ENCODE measurements at regions not wholly inside any gene's neighbourhood (a gene's known extent, or its start where the extent isn't known, plus 50 kb on each side); places are given as distances from the start of the nearest gene placed in this dataset.

GRCh38 chr6:166729658-166730057, 102.6 kb upstream of the RPS6KA2 start:
- no peak for DNase-seq

GRCh38 chr6:166728884-166729530, 102.0 kb upstream of the RPS6KA2 start:
- no peak overlapping the region for H3K4me3 ChIP-seq
- no peaks in the 10 kb centered on the region for H3K36me3 ChIP-seq
- no peaks in the 10 kb centered on the region for H3K4me1 ChIP-seq
- DNase-seq (no peak), ATAC-seq (peak; percentile 52)
- H3K27ac ChIP-seq, result no peak overlapping the region
- no peaks in the 10 kb centered on the region for H3K9me3 ChIP-seq
- no peaks in the 10 kb centered on the region for H3K27me3 ChIP-seq
- intact Hi-C loops (cut with DNase I), result no loop called here
- no peak for TF ChIP-seq CTCF (IDR thresholded peaks at IDR 0.05)

More at GRCh38 chr6:166729658-166730057, 102.6 kb upstream of the RPS6KA2 start:
- intact Hi-C loops (cut with DNase I), result no loop called here
- H3K4me3 ChIP-seq, result no peak overlapping the region
- no peaks in the 10 kb centered on the region for H3K27me3 ChIP-seq
- ATAC-seq, result peak; percentile 30
- no peak overlapping the region for H3K27ac ChIP-seq
- H3K36me3 ChIP-seq, result no peaks in the 10 kb centered on the region
- TF ChIP-seq CTCF (IDR thresholded peaks at IDR 0.05), result no peak
- H3K4me1 ChIP-seq, result no peaks in the 10 kb centered on the region
- H3K9me3 ChIP-seq, result no peaks in the 10 kb centered on the region

- H3K9me3 ChIP-seq, result no peaks in the 10 kb centered on the region
- no peaks in the 10 kb centered on the region for H3K36me3 ChIP-seq
- intact Hi-C loops (cut with DNase I), result no loop called here
- DNase-seq (no peak), ATAC-seq (no peak)
- no peak for TF ChIP-seq CTCF (IDR thresholded peaks at IDR 0.05)
- H3K4me1 ChIP-seq, result no peaks in the 10 kb centered on the region
- no peak overlapping the region for H3K4me3 ChIP-seq
- no peak overlapping the region for H3K27ac ChIP-seq
- H3K27me3 ChIP-seq, result no peaks in the 10 kb centered on the region
These were observed 99.2 kb upstream of the RPS6KA2 start for GRCh38 chr6:166726201-166726600.

- ATAC-seq, result no peak
- TF ChIP-seq CTCF (IDR thresholded peaks at IDR 0.05), result no peak
- intact Hi-C loops (cut with DNase I), result no loop called here
These were observed 98.5 kb upstream of the RPS6KA2 start for GRCh38 chr6:166725571-166725970.

GRCh38 chr6:166724576-166724975, 97.5 kb upstream of the RPS6KA2 start:
- Histone ChIP-seq H3K27me3 (no peaks in the 10 kb centered on the region), H3K4me3 (no peak overlapping the region), H3K27ac (no peak overlapping the region), H3K4me1 (no peaks in the 10 kb centered on the region), H3K36me3 (no peaks in the 10 kb centered on the region), H3K9me3 (no peaks in the 10 kb centered on the region)
- no peak for ATAC-seq
- TF ChIP-seq CTCF (IDR thresholded peaks at IDR 0.05), result no peak
- intact Hi-C loops (cut with DNase I), result no loop called here
- no peak for DNase-seq

More at GRCh38 chr6:166725571-166725970, 98.5 kb upstream of the RPS6KA2 start:
- Histone ChIP-seq H3K4me3 (no peak overlapping the region), H3K4me1 (no peaks in the 10 kb centered on the region), H3K36me3 (no peaks in the 10 kb centered on the region), H3K27me3 (no peaks in the 10 kb centered on the region), H3K9me3 (no peaks in the 10 kb centered on the region), H3K27ac (no peak overlapping the region)
- no peak for DNase-seq

GRCh38 chr6:166722785-166723184, 95.7 kb upstream of the RPS6KA2 start:
- Histone ChIP-seq H3K27me3 (no peaks in the 10 kb centered on the region), H3K27ac (no peak overlapping the region), H3K4me3 (no peak overlapping the region), H3K4me1 (no peaks in the 10 kb centered on the region), H3K9me3 (no peaks in the 10 kb centered on the region), H3K36me3 (no peaks in the 10 kb centered on the region)
- TF ChIP-seq CTCF (IDR thresholded peaks at IDR 0.05), result no peak
- intact Hi-C loops (cut with DNase I), result no loop called here
- DNase-seq (no peak), ATAC-seq (no peak)

Measured in upper lobe of right lung (tissue), 1 donor.